K562 (cell line): ENCODE measurements at regions not wholly inside any gene's neighbourhood (a gene's known extent, or its start where the extent isn't known, plus 50 kb on each side); places are given as distances from the start of the nearest gene placed in this dataset.

ENCODE experiments used
- ATAC-seq: fragments of 200-7000 bp; cut with Tn5 transposase; 3 replicates; pipeline ENCODE4 v1.9.1; 2020; ENCODE audit warnings: moderate library complexity
- BruUV-seq: library from RNA; stranded (reverse); fragments of 400-500 nt; replicated peaks from 2 replicates; lab custom pipeline; 2021; lab: Mats Ljungman, UMichigan
- CTCF ChIA-PET: fragments of 300-600 bp; formaldehyde crosslinking; extraction: SDS; loops from one replicate; lab custom pipeline; 2021; ENCODE audit warnings: low intra/inter-chr PET ratio; lab: Yijun Ruan, JAX
- POLR2A ChIA-PET: fragments of 300-600, 350-650 bp; sonication (Branson Sonifier 250); formaldehyde crosslinking; extraction: SDS; loops from one replicate; lab custom pipeline; 2021; ENCODE audit warnings: antibody characterized with exemption, inconsistent platforms; lab: Yijun Ruan, JAX
- DNase-seq, 4 experiments: peaks; one replicate each; pipeline versions ENCODE4 v3.0.0 to v3.0.0-alpha.2; 2011 to 2018; ENCODE audit warnings: low spot score in 3 of 4, mixed read lengths in 3 of 4; ENCODE audit errors: extremely low read depth in 1 of 4
- FAIRE-seq: peaks from 2 replicates; lab custom pipeline; 2011; peaks lifted over from hg19 to GRCh38; lab: Jason Lieb, UNC
- H2AFZ ChIP-seq: 2 replicates; pipeline ENCODE4 v1.6.0; 2011; ENCODE audit warnings: low read depth, low read length, control low read depth, inconsistent platforms
- H3K27ac ChIP-seq: fragments of 200-600 bp; 3 replicates; pipeline ENCODE4 v1.8.0; 2011; ENCODE audit warnings: low read depth, mild to moderate bottlenecking, control low read depth, inconsistent platforms, low read length, moderate library complexity, mixed read lengths; ENCODE audit errors: extremely low read depth
- H3K27me3 ChIP-seq, 2 experiments: fragments of 300-600 bp in 1 of 2; 2 replicates in 1 of 2; 3 replicates in 1 of 2; pipeline versions ENCODE4 v1.6.0 to v1.8.0; 2011; ENCODE audit warnings: inconsistent platforms in 2 of 2, low read length in 2 of 2, mild to moderate bottlenecking in 1 of 2, mixed read lengths in 1 of 2, moderate library complexity in 1 of 2; ENCODE audit not compliant: control insufficient read depth in 2 of 2, insufficient read depth in 2 of 2
- H3K36me3 ChIP-seq: fragments of 300-600 bp; 3 replicates; pipeline ENCODE4 v1.8.0; 2011; ENCODE audit warnings: mild to moderate bottlenecking, low read length, inconsistent platforms; ENCODE audit not compliant: control insufficient read depth, insufficient read depth
- H3K4me1 ChIP-seq, 2 experiments: fragments of 200-600 bp in 1 of 2; replicated peaks in 1 of 2; 2 replicates in 1 of 2; 3 replicates in 1 of 2; pipeline versions ENCODE4 v1.5.1 to v1.8.0; 2011; ENCODE audit warnings: inconsistent platforms in 2 of 2, low read length in 2 of 2, mild to moderate bottlenecking in 1 of 2, mixed read lengths in 1 of 2, moderate library complexity in 1 of 2; ENCODE audit not compliant: control insufficient read depth in 2 of 2, insufficient read depth in 2 of 2
- H3K4me2 ChIP-seq: 2 replicates; pipeline ENCODE4 v1.6.1; 2011; ENCODE audit warnings: low read length, control low read depth, inconsistent platforms, mixed read lengths; ENCODE audit not compliant: insufficient read depth
- H3K4me3 ChIP-seq: fragments of 200-600 bp; sonication (generic), shearing (Covaris generic); 2 replicates; pipeline ENCODE4 v1.5.1; 2016; ENCODE audit warnings: control low read depth, inconsistent platforms
- H3K79me2 ChIP-seq: fragments of 200-600 bp; 3 replicates; pipeline ENCODE4 v1.8.0; 2011; ENCODE audit warnings: low read length, inconsistent platforms; ENCODE audit not compliant: control insufficient read depth, insufficient read depth
- H3K9ac ChIP-seq, 2 experiments: 2 replicates each; pipeline versions ENCODE4 v1.6.0 to v1.6.1; 2011; ENCODE audit warnings: low read depth in 2 of 2, low read length in 2 of 2, control low read depth in 1 of 2, inconsistent platforms in 1 of 2, mild to moderate bottlenecking in 1 of 2, mixed read lengths in 1 of 2; ENCODE audit not compliant: insufficient read depth in 1 of 2
- H3K9me1 ChIP-seq: one replicate; pipeline ENCODE4 v1.6.0; 2011; ENCODE audit warnings: inconsistent platforms, mild to moderate bottlenecking, low read length, moderate library complexity; ENCODE audit not compliant: control insufficient read depth, insufficient read depth
- H3K9me3 ChIP-seq: replicated peaks from 2 replicates; pipeline ENCODE4 v1.5.1; 2011; ENCODE audit warnings: low read depth, low read length, inconsistent platforms; ENCODE audit not compliant: control insufficient read depth, insufficient read depth
- H4K20me1 ChIP-seq: replicated peaks from 2 replicates; pipeline ENCODE4 v1.6.1; 2011; ENCODE audit warnings: low read length, inconsistent platforms, mixed read lengths; ENCODE audit not compliant: control insufficient read depth, insufficient read depth
- MBD2 ChIP-seq: sonication (generic); IDR thresholded peaks from 2 replicates; pipeline ENCODE4 v1.6.1; 2016; ENCODE audit warnings: low read depth, borderline replicate concordance
- MECOM ChIP-seq: fragments of 250-450 bp; sonication (Bioruptor Pico); IDR thresholded peaks from 2 replicates; pipeline ENCODE4 v1.8.0; 2022; ENCODE audit warnings: inconsistent platforms
- ZBTB8A ChIP-seq: fragments of 450-650 bp; IDR thresholded peaks from 2 replicates; pipeline ENCODE4 v1.6.1; 2018; ENCODE audit warnings: mild to moderate bottlenecking, moderate library complexity; ENCODE audit not compliant: partially characterized antibody
- ZNF316 ChIP-seq: fragments of 450-650 bp; IDR thresholded peaks from 2 replicates; pipeline ENCODE4 v1.6.1; 2016
- WGBS: fragments of 100-300 bp; shearing (Covaris generic); methylation state at CpG from one replicate; pipeline ENCODE4 v1.1.6; 2016; ENCODE audit warnings: low coverage, mixed read lengths; ENCODE audit not compliant: insufficient coverage; ENCODE audit errors: missing lambda C conversion rate; 5-methylcytosine and 5-hydroxymethylcytosine counted together
- in situ Hi-C: fragments of 300-500 bp; cut with MboI; formaldehyde crosslinking; loops from 4 replicates; pipeline ENCODE4 v1.15.0; 2018; ENCODE audit warnings: inconsistent platforms, mixed read lengths
- intact Hi-C: fragments of 100-400 bp; cut with micrococcal nuclease; formaldehyde crosslinking; loops from 2 replicates; pipeline ENCODE4 v1.14.2; 2022
- TF ChIP-seq, protein P1 (sequence below), 2 experiments: fragments of 450-650 bp; formaldehyde crosslinking in 1 of 2; IDR thresholded peaks; 2 replicates each; pipeline versions ENCODE4 v1.4.0 to v1.6.1; 2014 to 2020; ENCODE audit warnings: mild to moderate bottlenecking in 2 of 2, borderline replicate concordance in 1 of 2, low read depth in 1 of 2
- TF ChIP-seq, protein P2 (sequence below), 3 experiments: fragments of 200-800 bp in 1 of 3; fragments of 250-450 bp in 1 of 3; fragments of 450-650 bp in 1 of 3; sonication (Bioruptor Pico) in 1 of 3; sonication (Bioruptor generic) in 1 of 3; formaldehyde crosslinking in 1 of 3; IDR thresholded peaks; 2 replicates each; pipeline versions ENCODE4 v1.6.1 to v1.8.0; 2016 to 2022; ENCODE audit warnings: mild to moderate bottlenecking in 2 of 3, missing genetic modification characterization in 2 of 3, missing compliant biosample characterization in 1 of 3, moderate library complexity in 1 of 3
- TF ChIP-seq, protein P3 (sequence below): sonication (generic); formaldehyde crosslinking; IDR thresholded peaks from 2 replicates; pipeline ENCODE4 v1.8.1; 2023; ENCODE audit warnings: mild to moderate bottlenecking, missing genetic modification reagents

DNA sequence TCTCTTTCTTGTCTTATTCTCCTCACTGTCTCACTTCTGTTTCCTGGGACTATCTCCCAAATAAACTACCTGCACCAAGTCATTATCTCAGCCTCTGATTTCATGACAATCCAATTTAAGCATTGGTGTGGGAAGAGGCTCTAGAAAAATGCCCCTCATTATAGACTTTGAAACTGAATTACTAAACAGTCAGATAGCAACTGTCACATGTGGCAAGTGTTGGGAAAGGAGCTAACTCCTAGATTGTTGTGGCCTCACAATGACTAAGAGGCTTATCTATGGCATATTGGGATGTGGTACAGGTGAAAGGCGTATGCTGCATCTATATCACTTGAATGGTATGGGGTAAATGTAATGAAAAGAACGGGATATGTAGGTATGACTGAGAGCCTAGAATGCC is 103.5 kb upstream of the CCDC54 start:
- CTCF ChIA-PET = no interaction called here
- WGBS = 4% methylated on average over 2 of the region's 2 CpGs
- Histone ChIP-seq H3K4me1 (no peaks in the 10 kb centered on the region), H3K79me2 (no peaks in the 10 kb centered on the region), H3K36me3 (no peaks in the 10 kb centered on the region), H3K27me3 (no peaks in the 10 kb centered on the region), H3K4me3 (no peak overlapping the region), H3K9me3 (no peaks in the 10 kb centered on the region), H2AFZ (no peak overlapping the region), H3K9ac (no peak overlapping the region), H3K27ac (no peak overlapping the region), H3K9me1 (no peaks in the 10 kb centered on the region), H4K20me1 (no peaks in the 10 kb centered on the region), H3K4me2 (no peak overlapping the region)
- intact Hi-C loops = loop anchor here (5.0 kb wide), 1 partner anchor 269 kb away; no protein-coding TSS in a partner anchor
- DNase-seq (no peak), ATAC-seq (no peak), FAIRE-seq (no peak)
- POLR2A ChIA-PET = no interaction called here
- in situ Hi-C loops = no loop called here
- BruUV-seq = no TSS peak
- TF ChIP-seq, protein P1, sequence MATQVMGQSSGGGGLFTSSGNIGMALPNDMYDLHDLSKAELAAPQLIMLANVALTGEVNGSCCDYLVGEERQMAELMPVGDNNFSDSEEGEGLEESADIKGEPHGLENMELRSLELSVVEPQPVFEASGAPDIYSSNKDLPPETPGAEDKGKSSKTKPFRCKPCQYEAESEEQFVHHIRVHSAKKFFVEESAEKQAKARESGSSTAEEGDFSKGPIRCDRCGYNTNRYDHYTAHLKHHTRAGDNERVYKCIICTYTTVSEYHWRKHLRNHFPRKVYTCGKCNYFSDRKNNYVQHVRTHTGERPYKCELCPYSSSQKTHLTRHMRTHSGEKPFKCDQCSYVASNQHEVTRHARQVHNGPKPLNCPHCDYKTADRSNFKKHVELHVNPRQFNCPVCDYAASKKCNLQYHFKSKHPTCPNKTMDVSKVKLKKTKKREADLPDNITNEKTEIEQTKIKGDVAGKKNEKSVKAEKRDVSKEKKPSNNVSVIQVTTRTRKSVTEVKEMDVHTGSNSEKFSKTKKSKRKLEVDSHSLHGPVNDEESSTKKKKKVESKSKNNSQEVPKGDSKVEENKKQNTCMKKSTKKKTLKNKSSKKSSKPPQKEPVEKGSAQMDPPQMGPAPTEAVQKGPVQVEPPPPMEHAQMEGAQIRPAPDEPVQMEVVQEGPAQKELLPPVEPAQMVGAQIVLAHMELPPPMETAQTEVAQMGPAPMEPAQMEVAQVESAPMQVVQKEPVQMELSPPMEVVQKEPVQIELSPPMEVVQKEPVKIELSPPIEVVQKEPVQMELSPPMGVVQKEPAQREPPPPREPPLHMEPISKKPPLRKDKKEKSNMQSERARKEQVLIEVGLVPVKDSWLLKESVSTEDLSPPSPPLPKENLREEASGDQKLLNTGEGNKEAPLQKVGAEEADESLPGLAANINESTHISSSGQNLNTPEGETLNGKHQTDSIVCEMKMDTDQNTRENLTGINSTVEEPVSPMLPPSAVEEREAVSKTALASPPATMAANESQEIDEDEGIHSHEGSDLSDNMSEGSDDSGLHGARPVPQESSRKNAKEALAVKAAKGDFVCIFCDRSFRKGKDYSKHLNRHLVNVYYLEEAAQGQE (IDR thresholded peaks at IDR 0.05; ENCODE audit: borderline replicate concordance) = no peak
- TF ChIP-seq, protein P1 (CRISPR knock-in tag; IDR thresholded peaks at IDR 0.05; ENCODE audit: low read depth) = no peak
- TF ChIP-seq, protein P2, sequence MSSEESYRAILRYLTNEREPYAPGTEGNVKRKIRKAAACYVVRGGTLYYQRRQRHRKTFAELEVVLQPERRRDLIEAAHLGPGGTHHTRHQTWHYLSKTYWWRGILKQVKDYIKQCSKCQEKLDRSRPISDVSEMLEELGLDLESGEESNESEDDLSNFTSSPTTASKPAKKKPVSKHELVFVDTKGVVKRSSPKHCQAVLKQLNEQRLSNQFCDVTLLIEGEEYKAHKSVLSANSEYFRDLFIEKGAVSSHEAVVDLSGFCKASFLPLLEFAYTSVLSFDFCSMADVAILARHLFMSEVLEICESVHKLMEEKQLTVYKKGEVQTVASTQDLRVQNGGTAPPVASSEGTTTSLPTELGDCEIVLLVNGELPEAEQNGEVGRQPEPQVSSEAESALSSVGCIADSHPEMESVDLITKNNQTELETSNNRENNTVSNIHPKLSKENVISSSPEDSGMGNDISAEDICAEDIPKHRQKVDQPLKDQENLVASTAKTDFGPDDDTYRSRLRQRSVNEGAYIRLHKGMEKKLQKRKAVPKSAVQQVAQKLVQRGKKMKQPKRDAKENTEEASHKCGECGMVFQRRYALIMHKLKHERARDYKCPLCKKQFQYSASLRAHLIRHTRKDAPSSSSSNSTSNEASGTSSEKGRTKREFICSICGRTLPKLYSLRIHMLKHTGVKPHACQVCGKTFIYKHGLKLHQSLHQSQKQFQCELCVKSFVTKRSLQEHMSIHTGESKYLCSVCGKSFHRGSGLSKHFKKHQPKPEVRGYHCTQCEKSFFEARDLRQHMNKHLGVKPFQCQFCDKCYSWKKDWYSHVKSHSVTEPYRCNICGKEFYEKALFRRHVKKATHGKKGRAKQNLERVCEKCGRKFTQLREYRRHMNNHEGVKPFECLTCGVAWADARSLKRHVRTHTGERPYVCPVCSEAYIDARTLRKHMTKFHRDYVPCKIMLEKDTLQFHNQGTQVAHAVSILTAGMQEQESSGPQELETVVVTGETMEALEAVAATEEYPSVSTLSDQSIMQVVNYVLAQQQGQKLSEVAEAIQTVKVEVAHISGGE (CRISPR knock-in tag; IDR thresholded peaks at IDR 0.05) = no peak
- TF ChIP-seq MBD2 (no peak), MECOM (CRISPR knock-in tag) (no peak), ZNF316 (no peak), ZBTB8A (no peak)
- TF ChIP-seq, protein P3, sequence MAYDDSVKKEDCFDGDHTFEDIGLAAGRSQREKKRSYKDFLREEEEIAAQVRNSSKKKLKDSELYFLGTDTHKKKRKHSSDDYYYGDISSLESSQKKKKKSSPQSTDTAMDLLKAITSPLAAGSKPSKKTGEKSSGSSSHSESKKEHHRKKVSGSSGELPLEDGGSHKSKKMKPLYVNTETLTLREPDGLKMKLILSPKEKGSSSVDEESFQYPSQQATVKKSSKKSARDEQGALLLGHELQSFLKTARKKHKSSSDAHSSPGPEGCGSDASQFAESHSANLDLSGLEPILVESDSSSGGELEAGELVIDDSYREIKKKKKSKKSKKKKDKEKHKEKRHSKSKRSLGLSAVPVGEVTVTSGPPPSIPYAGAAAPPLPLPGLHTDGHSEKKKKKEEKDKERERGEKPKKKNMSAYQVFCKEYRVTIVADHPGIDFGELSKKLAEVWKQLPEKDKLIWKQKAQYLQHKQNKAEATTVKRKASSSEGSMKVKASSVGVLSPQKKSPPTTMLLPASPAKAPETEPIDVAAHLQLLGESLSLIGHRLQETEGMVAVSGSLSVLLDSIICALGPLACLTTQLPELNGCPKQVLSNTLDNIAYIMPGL = no peak
